ENCODE measurements at regions not wholly inside any gene's neighbourhood (a gene's known extent, or its start where the extent isn't known, plus 50 kb on each side); places are given as distances from the start of the nearest gene placed in this dataset.

- DNase-seq (ENCODE audit: low read depth in 2 of 2) = no peak
These were observed 89.4 kb downstream of the FOXB1 start for GRCh38 chr15:60093273-60094067.

GRCh38 chr15:60095711-60096110 is 91.6 kb downstream of the FOXB1 start:
- DNase-seq (ENCODE audit: low read depth in 2 of 2) = no peak

GRCh38 chr15:60096157-60096556 is 92.0 kb downstream of the FOXB1 start:
- no peak for DNase-seq (ENCODE audit: low read depth in 2 of 2)

- no peak for DNase-seq (ENCODE audit: low read depth in 2 of 2)
These were observed 97.3 kb downstream of the FOXB1 start for GRCh38 chr15:60101416-60101815.

GRCh38 chr15:60102748-60103147 is 98.6 kb downstream of the FOXB1 start:
- DNase-seq (ENCODE audit: low read depth in 2 of 2) = no peak

- DNase-seq (ENCODE audit: low read depth in 2 of 2) = no peak
These were observed 106.8 kb downstream of the FOXB1 start for GRCh38 chr15:60110909-60111308.

- DNase-seq (ENCODE audit: low read depth in 2 of 2) = no peak
These were observed 111.7 kb downstream of the FOXB1 start for GRCh38 chr15:60115579-60116380.

- no peak for DNase-seq (ENCODE audit: low read depth in 2 of 2)
These were observed 112.5 kb downstream of the FOXB1 start for GRCh38 chr15:60116456-60117089.

GRCh38 chr15:60118146-60118545 is 114.0 kb downstream of the FOXB1 start:
- DNase-seq (ENCODE audit: low read depth in 2 of 2) = no peak

- DNase-seq (ENCODE audit: low read depth in 2 of 2) = no peak
These were observed 114.5 kb downstream of the FOXB1 start for GRCh38 chr15:60118626-60119025.

- no peak for DNase-seq (ENCODE audit: low read depth in 2 of 2)
These were observed 115.0 kb downstream of the FOXB1 start for GRCh38 chr15:60119101-60119500.

GRCh38 chr15:60120100-60120499 is 116.0 kb downstream of the FOXB1 start:
- DNase-seq (ENCODE audit: low read depth in 2 of 2) = no peak

- DNase-seq (ENCODE audit: low read depth in 2 of 2) = no peak
These were observed 117.7 kb downstream of the FOXB1 start for GRCh38 chr15:60121845-60122244.

GRCh38 chr15:60122691-60123090 is 118.6 kb downstream of the FOXB1 start:
- DNase-seq (ENCODE audit: low read depth in 2 of 2) = no peak

- no peak for DNase-seq (ENCODE audit: low read depth in 2 of 2)
These were observed 120.5 kb downstream of the FOXB1 start for GRCh38 chr15:60124460-60125070.

- no peak for DNase-seq (ENCODE audit: low read depth in 2 of 2)
These were observed 121.2 kb downstream of the FOXB1 start for GRCh38 chr15:60125334-60125733.

GRCh38 chr15:60126200-60126599 is 122.1 kb downstream of the FOXB1 start:
- DNase-seq (ENCODE audit: low read depth in 2 of 2) = no peak

GRCh38 chr15:60126661-60127060 is 122.5 kb downstream of the FOXB1 start:
- no peak for DNase-seq (ENCODE audit: low read depth in 2 of 2)

GRCh38 chr15:60128000-60128376 is 123.9 kb downstream of the FOXB1 start:
- no peak for DNase-seq (ENCODE audit: low read depth in 2 of 2)

GRCh38 chr15:60128710-60129109 is 124.6 kb downstream of the FOXB1 start:
- no peak for DNase-seq (ENCODE audit: low read depth in 2 of 2)

GRCh38 chr15:60130398-60130797 is 126.3 kb downstream of the FOXB1 start:
- no peak for DNase-seq (ENCODE audit: low read depth in 2 of 2)

GRCh38 chr15:60130821-60131220 is 126.7 kb downstream of the FOXB1 start:
- DNase-seq (ENCODE audit: low read depth in 2 of 2) = no peak
